SKM-1 treated with dmso at 0.1 percent for 144 hours (cell line): ENCODE measurements at regions not wholly inside any gene's neighbourhood (a gene's known extent, or its start where the extent isn't known, plus 50 kb on each side); places are given as distances from the start of the nearest gene placed in this dataset.
"Not testable (repeated sequence)": the region's sequence is repeated elsewhere in the genome, so short reads cannot be mapped to it uniquely, and the experiment has no call there.

Experiments used
- DNase-seq: peaks from one replicate; lab custom pipeline; 2025; ENCODE audit not compliant: unreplicated experiment; lab: John Stamatoyannopoulos, UW

GRCh38 chr13:65830411-65831205 lies 1399.5 kb downstream of the PCDH9 start:
- DNase-seq: no peak

GRCh38 chr13:65829241-65830008 lies 1400.7 kb downstream of the PCDH9 start:
- DNase-seq: no peak

GRCh38 chr13:65826657-65827056 lies 1403.5 kb downstream of the PCDH9 start:
- DNase-seq: no peak

GRCh38 chr13:65825039-65825438 lies 1405.1 kb downstream of the PCDH9 start:
- no peak for DNase-seq

- DNase-seq: no peak
Observed at GRCh38 chr13:65808061-65808460, 1422.1 kb downstream of the PCDH9 start.

GRCh38 chr13:65803530-65804392 lies 1426.4 kb downstream of the PCDH9 start:
- no peak for DNase-seq

- no peak for DNase-seq
Observed at GRCh38 chr13:65789815-65790214, 1440.3 kb downstream of the PCDH9 start.

GRCh38 chr13:65787082-65787481 lies 1443.1 kb downstream of the PCDH9 start:
- no peak for DNase-seq

GRCh38 chr13:65784088-65784816 lies 1445.9 kb downstream of the PCDH9 start:
- no peak for DNase-seq

- no peak for DNase-seq
Observed at GRCh38 chr13:65783383-65783782, 1446.8 kb downstream of the PCDH9 start.

GRCh38 chr13:65771704-65772313 lies 1458.3 kb downstream of the PCDH9 start:
- DNase-seq: not testable (repeated sequence)

- DNase-seq: no peak
Observed at GRCh38 chr13:65768545-65768944, 1461.6 kb downstream of the PCDH9 start.

- no peak for DNase-seq
Observed at GRCh38 chr13:65763811-65764210, 1466.3 kb downstream of the PCDH9 start.

- DNase-seq: no peak
Observed at GRCh38 chr13:65762012-65762411, 1468.1 kb downstream of the PCDH9 start.

GRCh38 chr13:65756071-65756671 lies 1474.0 kb downstream of the PCDH9 start:
- DNase-seq: no peak

- no peak for DNase-seq
Observed at GRCh38 chr13:65748227-65748626, 1481.9 kb downstream of the PCDH9 start.

- no peak for DNase-seq
Observed at GRCh38 chr13:65746406-65746921, 1483.7 kb downstream of the PCDH9 start.

GRCh38 chr13:65744836-65745235 lies 1485.3 kb downstream of the PCDH9 start:
- DNase-seq: no peak

- DNase-seq: no peak
Observed at GRCh38 chr13:65733110-65733509, 1497.0 kb downstream of the PCDH9 start.

GRCh38 chr13:65727070-65727469 lies 1503.1 kb downstream of the PCDH9 start:
- no peak for DNase-seq
